Ishikawa (cell line): ENCODE measurements at regions not wholly inside any gene's neighbourhood (a gene's known extent, or its start where the extent isn't known, plus 50 kb on each side); places are given as distances from the start of the nearest gene placed in this dataset.

Experiments used
- CEBPB ChIP-seq: IDR thresholded peaks from 2 replicates; pipeline ENCODE4 v1.6.1; 2012
- CREB1 ChIP-seq: IDR thresholded peaks from 2 replicates; pipeline ENCODE4 v1.6.1; 2012; ENCODE audit warnings: low read depth
- EGR1 ChIP-seq: IDR thresholded peaks from 2 replicates; pipeline ENCODE4 v1.6.1; 2012
- EP300 ChIP-seq: IDR thresholded peaks from 2 replicates; pipeline ENCODE4 v1.6.1; 2012; ENCODE audit warnings: borderline replicate concordance
- FOXM1 ChIP-seq: IDR thresholded peaks from 2 replicates; pipeline ENCODE4 v1.6.1; 2012; ENCODE audit warnings: low read depth, borderline replicate concordance
- RAD21 ChIP-seq: IDR thresholded peaks from 2 replicates; pipeline ENCODE4 v1.6.1; 2012; ENCODE audit warnings: low read depth
- TAF1 ChIP-seq: IDR thresholded peaks from 2 replicates; pipeline ENCODE4 v1.6.1; 2012; ENCODE audit warnings: low read depth, mild to moderate bottlenecking
- TCF12 ChIP-seq: IDR thresholded peaks from 2 replicates; pipeline ENCODE4 v1.6.1; 2012; ENCODE audit warnings: low read depth
- TEAD4 ChIP-seq: IDR thresholded peaks from 2 replicates; pipeline ENCODE4 v1.6.1; 2012
- YY1 ChIP-seq: IDR thresholded peaks from 2 replicates; pipeline ENCODE4 v1.6.1; 2012; ENCODE audit warnings: low read depth
- ZBTB7A ChIP-seq: IDR thresholded peaks from 2 replicates; pipeline ENCODE4 v1.6.1; 2012; ENCODE audit warnings: low read depth
- TF ChIP-seq, protein P1 (sequence below): IDR thresholded peaks from 2 replicates; pipeline ENCODE4 v1.6.1; 2012
- TF ChIP-seq, protein P2 (sequence below): IDR thresholded peaks from 2 replicates; pipeline ENCODE4 v1.6.1; 2012; ENCODE audit warnings: low read depth, mild to moderate bottlenecking
- TF ChIP-seq, protein P3 (sequence below): IDR thresholded peaks from 2 replicates; pipeline ENCODE4 v1.6.1; 2012

DNA sequence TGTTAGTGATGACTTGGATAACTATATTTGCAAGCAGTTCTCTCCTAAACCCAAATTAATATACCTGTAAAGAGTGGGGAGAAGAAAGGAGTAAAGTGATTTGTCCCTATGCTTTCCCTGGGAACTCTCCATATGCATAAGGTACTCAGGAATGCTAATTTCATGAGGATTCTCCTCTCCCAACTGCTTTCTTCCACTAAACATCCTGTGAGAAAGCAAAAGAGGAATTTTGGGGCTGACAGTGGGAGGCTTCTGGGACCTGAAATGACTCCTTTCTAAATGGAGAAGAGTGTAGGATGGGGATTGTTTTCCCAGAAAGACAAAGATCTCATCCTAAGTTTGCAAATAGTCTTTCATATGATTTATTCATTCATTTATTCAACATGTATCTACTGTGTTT lies 250.5 kb downstream of the TDRD3 start:
- TF ChIP-seq, protein P1, sequence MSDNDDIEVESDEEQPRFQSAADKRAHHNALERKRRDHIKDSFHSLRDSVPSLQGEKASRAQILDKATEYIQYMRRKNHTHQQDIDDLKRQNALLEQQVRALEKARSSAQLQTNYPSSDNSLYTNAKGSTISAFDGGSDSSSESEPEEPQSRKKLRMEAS, result no peak
- TF ChIP-seq TEAD4 (no peak), TAF1 (no peak), TCF12 (no peak), EP300 (no peak), YY1 (no peak), ZBTB7A (no peak), RAD21 (no peak), CEBPB (no peak), CREB1 (no peak), EGR1 (no peak), FOXM1 (no peak)
- TF ChIP-seq, protein P2, sequence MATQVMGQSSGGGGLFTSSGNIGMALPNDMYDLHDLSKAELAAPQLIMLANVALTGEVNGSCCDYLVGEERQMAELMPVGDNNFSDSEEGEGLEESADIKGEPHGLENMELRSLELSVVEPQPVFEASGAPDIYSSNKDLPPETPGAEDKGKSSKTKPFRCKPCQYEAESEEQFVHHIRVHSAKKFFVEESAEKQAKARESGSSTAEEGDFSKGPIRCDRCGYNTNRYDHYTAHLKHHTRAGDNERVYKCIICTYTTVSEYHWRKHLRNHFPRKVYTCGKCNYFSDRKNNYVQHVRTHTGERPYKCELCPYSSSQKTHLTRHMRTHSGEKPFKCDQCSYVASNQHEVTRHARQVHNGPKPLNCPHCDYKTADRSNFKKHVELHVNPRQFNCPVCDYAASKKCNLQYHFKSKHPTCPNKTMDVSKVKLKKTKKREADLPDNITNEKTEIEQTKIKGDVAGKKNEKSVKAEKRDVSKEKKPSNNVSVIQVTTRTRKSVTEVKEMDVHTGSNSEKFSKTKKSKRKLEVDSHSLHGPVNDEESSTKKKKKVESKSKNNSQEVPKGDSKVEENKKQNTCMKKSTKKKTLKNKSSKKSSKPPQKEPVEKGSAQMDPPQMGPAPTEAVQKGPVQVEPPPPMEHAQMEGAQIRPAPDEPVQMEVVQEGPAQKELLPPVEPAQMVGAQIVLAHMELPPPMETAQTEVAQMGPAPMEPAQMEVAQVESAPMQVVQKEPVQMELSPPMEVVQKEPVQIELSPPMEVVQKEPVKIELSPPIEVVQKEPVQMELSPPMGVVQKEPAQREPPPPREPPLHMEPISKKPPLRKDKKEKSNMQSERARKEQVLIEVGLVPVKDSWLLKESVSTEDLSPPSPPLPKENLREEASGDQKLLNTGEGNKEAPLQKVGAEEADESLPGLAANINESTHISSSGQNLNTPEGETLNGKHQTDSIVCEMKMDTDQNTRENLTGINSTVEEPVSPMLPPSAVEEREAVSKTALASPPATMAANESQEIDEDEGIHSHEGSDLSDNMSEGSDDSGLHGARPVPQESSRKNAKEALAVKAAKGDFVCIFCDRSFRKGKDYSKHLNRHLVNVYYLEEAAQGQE, result no peak
- TF ChIP-seq, protein P3, sequence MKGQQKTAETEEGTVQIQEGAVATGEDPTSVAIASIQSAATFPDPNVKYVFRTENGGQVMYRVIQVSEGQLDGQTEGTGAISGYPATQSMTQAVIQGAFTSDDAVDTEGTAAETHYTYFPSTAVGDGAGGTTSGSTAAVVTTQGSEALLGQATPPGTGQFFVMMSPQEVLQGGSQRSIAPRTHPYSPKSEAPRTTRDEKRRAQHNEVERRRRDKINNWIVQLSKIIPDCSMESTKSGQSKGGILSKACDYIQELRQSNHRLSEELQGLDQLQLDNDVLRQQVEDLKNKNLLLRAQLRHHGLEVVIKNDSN, result no peak
